ENCODE measurements at regions not wholly inside any gene's neighbourhood (a gene's known extent, or its start where the extent isn't known, plus 50 kb on each side); places are given as distances from the start of the nearest gene placed in this dataset.
"Not testable (repeated sequence)": the region's sequence is repeated elsewhere in the genome, so short reads cannot be mapped to it uniquely, and the experiment has no call there.

DNA sequence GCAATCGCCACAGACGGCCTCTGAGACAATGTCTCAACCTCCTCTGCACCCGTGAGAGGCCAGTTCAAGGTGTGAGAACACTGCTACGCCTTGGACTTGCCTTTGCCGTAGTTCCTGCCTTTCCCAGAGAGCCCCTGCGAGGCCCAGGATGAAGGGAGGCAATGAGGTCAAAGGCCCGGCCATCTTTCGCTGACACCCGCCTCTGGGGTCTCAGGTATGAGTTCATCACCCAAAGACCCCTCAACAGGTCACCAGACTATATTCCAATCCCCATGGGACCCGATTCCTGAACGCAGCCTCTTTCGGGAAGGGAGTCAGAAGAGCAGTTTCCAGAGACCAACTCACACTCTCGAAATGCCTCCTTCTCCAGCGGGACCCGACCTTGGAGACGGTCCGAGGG is 573.5 kb downstream of the KCNJ18 start:
- TF ChIP-seq, protein P1, sequence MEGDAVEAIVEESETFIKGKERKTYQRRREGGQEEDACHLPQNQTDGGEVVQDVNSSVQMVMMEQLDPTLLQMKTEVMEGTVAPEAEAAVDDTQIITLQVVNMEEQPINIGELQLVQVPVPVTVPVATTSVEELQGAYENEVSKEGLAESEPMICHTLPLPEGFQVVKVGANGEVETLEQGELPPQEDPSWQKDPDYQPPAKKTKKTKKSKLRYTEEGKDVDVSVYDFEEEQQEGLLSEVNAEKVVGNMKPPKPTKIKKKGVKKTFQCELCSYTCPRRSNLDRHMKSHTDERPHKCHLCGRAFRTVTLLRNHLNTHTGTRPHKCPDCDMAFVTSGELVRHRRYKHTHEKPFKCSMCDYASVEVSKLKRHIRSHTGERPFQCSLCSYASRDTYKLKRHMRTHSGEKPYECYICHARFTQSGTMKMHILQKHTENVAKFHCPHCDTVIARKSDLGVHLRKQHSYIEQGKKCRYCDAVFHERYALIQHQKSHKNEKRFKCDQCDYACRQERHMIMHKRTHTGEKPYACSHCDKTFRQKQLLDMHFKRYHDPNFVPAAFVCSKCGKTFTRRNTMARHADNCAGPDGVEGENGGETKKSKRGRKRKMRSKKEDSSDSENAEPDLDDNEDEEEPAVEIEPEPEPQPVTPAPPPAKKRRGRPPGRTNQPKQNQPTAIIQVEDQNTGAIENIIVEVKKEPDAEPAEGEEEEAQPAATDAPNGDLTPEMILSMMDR (conservative IDR thresholded peaks at IDR 0.05): no peak
- no peak overlapping the region for H3K27ac ChIP-seq

DNA sequence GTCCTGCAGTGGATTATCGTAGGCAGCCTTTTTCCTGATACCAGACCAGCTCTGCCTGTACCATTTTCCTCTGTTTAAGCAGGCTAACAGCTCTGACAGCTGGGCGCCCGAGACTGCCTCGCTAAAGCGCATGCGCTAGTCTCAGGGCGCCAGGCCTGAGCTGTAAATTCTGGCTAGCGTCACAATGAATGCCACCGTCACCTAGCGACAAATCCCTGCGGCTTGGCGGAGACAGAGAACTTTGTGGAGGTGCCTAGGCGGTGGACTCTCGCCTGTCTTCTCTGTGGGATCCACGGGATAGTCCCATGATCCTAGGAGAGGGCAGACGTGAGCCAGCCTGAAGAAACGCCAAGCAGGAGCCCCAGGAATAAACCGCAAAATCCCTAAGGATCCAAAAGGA is 573.9 kb downstream of the KCNJ18 start:
- no peak overlapping the region for H3K27ac ChIP-seq
- TF ChIP-seq, protein P1 (conservative IDR thresholded peaks at IDR 0.05): no peak

DNA sequence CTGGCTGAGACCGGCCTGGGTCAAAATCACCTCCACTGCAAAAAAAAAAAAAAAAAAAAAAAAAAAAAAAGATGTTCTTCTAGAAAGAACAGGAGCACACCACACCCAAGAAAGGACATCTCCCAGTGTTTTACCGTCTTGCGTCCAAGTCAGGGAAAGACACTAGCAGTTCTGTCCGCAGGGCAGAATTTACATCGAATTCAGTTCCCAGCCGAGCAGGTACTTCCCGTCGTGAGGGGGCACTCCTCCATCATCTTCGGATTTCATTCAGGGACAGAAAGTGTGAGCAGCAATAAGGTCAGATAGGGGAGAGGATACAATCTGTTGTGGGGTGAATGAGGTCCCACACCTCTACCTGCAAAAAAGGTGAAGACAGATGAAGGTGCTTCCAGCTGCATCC is 574.7 kb downstream of the KCNJ18 start:
- no peak overlapping the region for H3K27ac ChIP-seq
- TF ChIP-seq, protein P1 (conservative IDR thresholded peaks at IDR 0.05): no peak

GRCh38 chr17:22268214-22268911 is 576.0 kb downstream of the KCNJ18 start:
- H3K27ac ChIP-seq: no peak overlapping the region
- TF ChIP-seq, protein P1 (conservative IDR thresholded peaks at IDR 0.05): no peak

DNA sequence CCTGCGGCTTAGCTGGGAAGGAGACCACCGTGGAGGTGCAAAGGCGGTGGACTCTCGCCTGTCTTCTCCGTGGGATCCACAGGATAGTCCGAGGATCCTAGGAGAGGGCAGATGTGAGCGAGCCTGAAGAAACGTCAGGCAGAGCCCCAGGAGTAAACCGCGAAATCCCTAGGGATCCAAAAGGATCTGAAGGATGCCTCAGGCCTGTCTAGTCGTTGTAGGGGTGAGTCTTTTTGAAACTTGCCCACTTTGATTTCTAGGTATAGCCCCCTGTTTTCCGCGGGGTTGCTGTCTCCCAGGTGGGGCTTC is 576.5 kb downstream of the KCNJ18 start:
- H3K27ac ChIP-seq: no peak overlapping the region
- TF ChIP-seq, protein P1 (conservative IDR thresholded peaks at IDR 0.05): no peak

DNA sequence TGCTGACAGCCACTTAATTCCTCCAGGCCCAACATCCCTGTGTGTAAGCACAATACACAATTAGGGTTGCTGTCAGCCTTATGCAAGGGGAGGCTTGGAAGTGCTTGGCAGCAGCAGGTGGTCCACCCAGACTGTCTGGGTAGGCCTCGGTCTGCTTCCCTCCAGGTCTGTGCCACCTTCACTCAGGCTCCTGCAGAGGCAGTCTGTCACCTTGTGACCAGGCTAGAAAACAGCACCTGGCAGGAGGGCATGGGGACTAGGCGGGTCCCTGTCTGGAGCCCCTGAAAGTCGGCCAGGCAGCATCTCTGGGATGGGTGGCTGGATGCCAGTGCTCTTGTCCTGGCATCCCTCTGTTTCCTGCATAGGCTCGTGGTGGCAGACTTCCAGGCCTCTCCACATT is 578.1 kb downstream of the KCNJ18 start:
- TF ChIP-seq, protein P1 (conservative IDR thresholded peaks at IDR 0.05): no peak
- H3K27ac ChIP-seq: no peak overlapping the region

DNA sequence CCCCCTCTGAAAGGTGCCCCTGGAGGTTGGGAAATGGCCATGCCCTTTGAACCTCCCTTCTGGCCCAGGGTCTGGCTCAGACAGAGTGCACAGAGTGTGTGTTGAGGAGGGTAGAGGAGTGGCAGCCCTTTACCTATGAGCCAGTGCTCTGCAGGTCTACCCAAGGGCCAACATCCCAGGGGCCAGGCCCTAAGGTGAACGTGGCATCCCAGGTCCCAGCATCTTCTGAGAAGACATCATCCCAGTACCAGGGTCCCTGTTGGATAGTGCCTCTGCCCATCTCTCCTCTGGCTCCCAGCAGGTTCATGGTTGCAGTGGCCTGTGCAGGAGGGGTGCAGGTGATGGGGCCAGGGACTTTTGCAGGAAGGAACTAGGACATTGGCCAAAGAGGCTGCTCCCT is 578.5 kb downstream of the KCNJ18 start:
- not testable (repeated sequence) for H3K27ac ChIP-seq

DNA sequence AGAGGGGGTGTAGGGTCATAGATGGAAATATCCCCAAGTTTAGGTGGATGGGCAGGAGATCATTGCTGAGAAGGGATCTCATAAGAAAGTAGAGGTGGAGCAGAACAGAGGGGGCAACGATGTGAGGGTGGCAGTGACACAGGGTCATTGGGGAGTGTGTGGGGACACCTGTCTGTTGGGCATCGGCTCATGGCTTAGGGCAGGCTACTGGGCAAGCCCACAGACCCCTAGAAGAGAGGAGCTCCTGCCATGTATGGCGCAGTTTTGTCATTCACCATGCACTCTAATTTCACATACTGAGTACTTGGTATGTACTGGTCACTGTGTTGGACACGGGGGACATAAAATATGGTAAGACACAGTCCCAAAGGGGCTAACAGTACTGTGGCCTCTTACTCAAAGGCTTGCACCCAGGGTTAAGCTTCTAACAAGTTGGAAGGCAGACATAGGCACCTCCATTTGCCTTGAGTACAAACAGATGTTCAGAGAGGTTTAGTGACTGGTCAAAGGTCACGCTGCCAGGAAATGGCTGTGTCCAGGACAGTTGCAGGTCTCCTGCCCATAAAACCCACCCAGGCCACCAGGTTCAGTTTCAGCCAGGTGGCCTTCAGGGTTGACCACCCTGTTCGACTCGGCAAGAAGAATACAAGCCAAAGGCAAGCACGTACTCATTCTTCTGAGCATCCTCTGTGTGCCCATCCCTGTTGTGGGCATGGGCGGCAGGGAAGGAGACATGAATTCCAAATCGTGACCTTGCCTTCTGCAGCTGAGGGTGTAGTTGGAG is 580.2 kb downstream of the KCNJ18 start:
- TF ChIP-seq, protein P1 (conservative IDR thresholded peaks at IDR 0.05): no peak
- no peak overlapping the region for H3K27ac ChIP-seq
